NOMO-1 treated with dmso at 0.1 percent for 144 hours (cell line): ENCODE measurements at regions not wholly inside any gene's neighbourhood (a gene's known extent, or its start where the extent isn't known, plus 50 kb on each side); places are given as distances from the start of the nearest gene placed in this dataset.

Source experiments
- DNase-seq: peaks from one replicate; lab custom pipeline; 2025; ENCODE audit not compliant: unreplicated experiment; lab: John Stamatoyannopoulos, UW

GRCh38 chr2:18427762-18428161 lies 132.7 kb downstream of the RDH14 start:
- no peak for DNase-seq

GRCh38 chr2:18426174-18426573 lies 134.3 kb downstream of the RDH14 start:
- no peak for DNase-seq

GRCh38 chr2:18425210-18425703 lies 135.2 kb downstream of the RDH14 start:
- no peak for DNase-seq

- no peak for DNase-seq
Measured at GRCh38 chr2:18423636-18424035, 136.8 kb downstream of the RDH14 start.

GRCh38 chr2:18422432-18423165 lies 137.9 kb downstream of the RDH14 start:
- DNase-seq: no peak

GRCh38 chr2:18413676-18414396 lies 146.6 kb downstream of the RDH14 start:
- no peak for DNase-seq

GRCh38 chr2:18412980-18413675 lies 147.3 kb downstream of the RDH14 start:
- no peak for DNase-seq

GRCh38 chr2:18411626-18412025 lies 148.8 kb downstream of the RDH14 start:
- DNase-seq: no peak

- DNase-seq: no peak
Measured at GRCh38 chr2:18410543-18410942, 149.9 kb downstream of the RDH14 start.

GRCh38 chr2:18408638-18409037 lies 151.8 kb downstream of the RDH14 start:
- DNase-seq: no peak

GRCh38 chr2:18406219-18406618 lies 154.2 kb downstream of the RDH14 start:
- no peak for DNase-seq

- no peak for DNase-seq
Measured at GRCh38 chr2:18404708-18405107, 155.7 kb downstream of the RDH14 start.

- DNase-seq: no peak
Measured at GRCh38 chr2:18403921-18404522, 156.4 kb downstream of the RDH14 start.

- no peak for DNase-seq
Measured at GRCh38 chr2:18402831-18403230, 157.6 kb downstream of the RDH14 start.

- no peak for DNase-seq
Measured at GRCh38 chr2:18401471-18401870, 159.0 kb downstream of the RDH14 start.

- DNase-seq: no peak
Measured at GRCh38 chr2:18399601-18400000, 160.9 kb downstream of the RDH14 start.

- no peak for DNase-seq
Measured at GRCh38 chr2:18398833-18399232, 161.6 kb downstream of the RDH14 start.

GRCh38 chr2:18396329-18397010 lies 164.0 kb downstream of the RDH14 start:
- DNase-seq: no peak

GRCh38 chr2:18395555-18395954 lies 164.9 kb downstream of the RDH14 start:
- DNase-seq: no peak

- no peak for DNase-seq
Measured at GRCh38 chr2:18387441-18388206, 172.8 kb downstream of the RDH14 start.
